Thyroid gland (tissue), 4 donors: ENCODE measurements at regions not wholly inside any gene's neighbourhood (a gene's known extent, or its start where the extent isn't known, plus 50 kb on each side); places are given as distances from the start of the nearest gene placed in this dataset.

Experiments used
- DNase-seq, 2 donors: peaks; one replicate each; pipeline ENCODE4 v3.0.0-alpha.2; 2019
- H3K27ac ChIP-seq, 3 donors: fragments of 200-600 bp; sonication (generic); 1 replicate in 2 of 3; 2 replicates in 1 of 3; pipeline ENCODE4 v1.5.1; 2016 to 2019; ENCODE audit warnings: mild to moderate bottlenecking in 1 of 3, moderate library complexity in 1 of 3
- H3K27me3 ChIP-seq: fragments of 200-600 bp; sonication (generic); one replicate; pipeline ENCODE4 v1.5.1; 2019
- H3K36me3 ChIP-seq, 2 donors: fragments of 200-600 bp; sonication (generic); one replicate each; pipeline ENCODE4 v1.5.1; 2016 to 2019
- H3K4me1 ChIP-seq, 2 donors: fragments of 200-600 bp; sonication (generic); one replicate each; pipeline ENCODE4 v1.5.1; 2017 to 2019
- H3K4me3 ChIP-seq, 3 donors: fragments of 200-600 bp; sonication (generic); replicated peaks in 1 of 3; 1 replicate in 2 of 3; 2 replicates in 1 of 3; pipeline ENCODE4 v1.5.1; 2016; ENCODE audit warnings: mild to moderate bottlenecking in 1 of 3
- H3K9me3 ChIP-seq: fragments of 200-600 bp; sonication (generic); one replicate; pipeline ENCODE4 v1.5.1; 2017
- CTCF ChIP-seq, 6 experiments: fragments of 200-600 bp in 3 of 6; fragments of 450-650 bp in 3 of 6; sonication (generic) in 3 of 6; IDR thresholded peaks; one replicate each; pipeline ENCODE4 v1.5.1; 2016 to 2019; ENCODE audit warnings: antibody characterized with exemption in 6 of 6, mild to moderate bottlenecking in 2 of 6, inconsistent platforms in 1 of 6, moderate library complexity in 1 of 6
- POLR2A ChIP-seq, 2 donors: fragments of 450-650 bp; IDR thresholded peaks; one replicate each; pipeline ENCODE4 v1.6.1; 2017; ENCODE audit warnings: antibody characterized with exemption in 2 of 2, mild to moderate bottlenecking in 2 of 2, moderate library complexity in 1 of 2
- WGBS, 2 donors: methylation state at CpG; one replicate each; pipeline ENCODE4 v1.1.5; 2017; 5-methylcytosine and 5-hydroxymethylcytosine counted together
- intact Hi-C: fragments of 100-400 bp; cut with DNase I; formaldehyde crosslinking; loops from one replicate; pipeline ENCODE4 v1.15.1; 2023

- Histone ChIP-seq H3K4me1 (no peaks in the 10 kb centered on the region), H3K4me3 (no peak overlapping the region), H3K36me3 (no peaks in the 10 kb centered on the region), H3K9me3 (no peaks in the 10 kb centered on the region), H3K27ac (no peak overlapping the region), H3K27me3 (no peaks in the 10 kb centered on the region)
- TF ChIP-seq CTCF (IDR thresholded peaks at IDR 0.05) (no peak), POLR2A (IDR thresholded peaks at IDR 0.05) (no peak)
- no peak for DNase-seq
- intact Hi-C loops, result no loop called here
- WGBS, 2 donors, result 39 to 54% methylated on average over 6 of the region's 6 CpGs
These were observed 170.2 kb upstream of the PZP start for GRCh38 chr12:9378430-9378835.

GRCh38 chr12:9372202-9372601, 164.0 kb upstream of the PZP start:
- H3K27me3 ChIP-seq, result no peaks in the 10 kb centered on the region
- H3K4me1 ChIP-seq, result no peaks in the 10 kb centered on the region
- no peak overlapping the region for H3K4me3 ChIP-seq
- H3K27ac ChIP-seq, result no peak overlapping the region
- no peak for DNase-seq
- no peak for TF ChIP-seq POLR2A (IDR thresholded peaks at IDR 0.05)
- no peak for TF ChIP-seq CTCF (IDR thresholded peaks at IDR 0.05)
- intact Hi-C loops, result no loop called here
- H3K9me3 ChIP-seq, result no peaks in the 10 kb centered on the region
- no peaks in the 10 kb centered on the region for H3K36me3 ChIP-seq
- 85 to 90% methylated on average over 2 of the region's 2 CpGs for WGBS, 2 donors

- Histone ChIP-seq H3K9me3 (no peaks in the 10 kb centered on the region), H3K4me1 (no peaks in the 10 kb centered on the region), H3K27ac (no peak overlapping the region), H3K4me3 (no peak overlapping the region), H3K36me3 (no peaks in the 10 kb centered on the region), H3K27me3 (no peaks in the 10 kb centered on the region)
- intact Hi-C loops, result no loop called here
- TF ChIP-seq CTCF (IDR thresholded peaks at IDR 0.05), result no peak
- DNase-seq, result no peak
- 77 to 80% methylated on average over 5 of the region's 5 CpGs for WGBS, 2 donors
These were observed 159.6 kb upstream of the PZP start for GRCh38 chr12:9367828-9368227.

GRCh38 chr12:9367201-9367600, 159.0 kb upstream of the PZP start:
- Histone ChIP-seq H3K27me3 (no peaks in the 10 kb centered on the region), H3K4me3 (no peak overlapping the region), H3K4me1 (no peaks in the 10 kb centered on the region), H3K36me3 (no peaks in the 10 kb centered on the region), H3K9me3 (no peaks in the 10 kb centered on the region), H3K27ac (no peak overlapping the region)
- intact Hi-C loops, result no loop called here
- WGBS, 2 donors, result 61 to 86% methylated on average over 4 of the region's 4 CpGs
- TF ChIP-seq CTCF (IDR thresholded peaks at IDR 0.05) (no peak), POLR2A (IDR thresholded peaks at IDR 0.05) (no peak)
- DNase-seq, result no peak

- H3K27me3 ChIP-seq, result no peaks in the 10 kb centered on the region
- no peaks in the 10 kb centered on the region for H3K9me3 ChIP-seq
- TF ChIP-seq POLR2A (IDR thresholded peaks at IDR 0.05), result no peak
- no peak for DNase-seq
- H3K4me3 ChIP-seq, result no peak overlapping the region
- intact Hi-C loops, result no loop called here
- H3K36me3 ChIP-seq, result no peaks in the 10 kb centered on the region
- no peaks in the 10 kb centered on the region for H3K4me1 ChIP-seq
- no peak overlapping the region for H3K27ac ChIP-seq
- WGBS, 2 donors, result 63 to 75% methylated on average over 2 of the region's 2 CpGs
These were observed 157.1 kb upstream of the PZP start for GRCh38 chr12:9365296-9365695.
